HUES48 (cell line): ENCODE measurements at regions not wholly inside any gene's neighbourhood (a gene's known extent, or its start where the extent isn't known, plus 50 kb on each side); places are given as distances from the start of the nearest gene placed in this dataset.
"Not testable (repeated sequence)": the region's sequence is repeated elsewhere in the genome, so short reads cannot be mapped to it uniquely, and the experiment has no call there.

ENCODE experiments used
- H3K27ac ChIP-seq: one replicate; pipeline ENCODE4 v1.7.0; 2013; ENCODE audit warnings: low read depth, low read length, inconsistent platforms
- H3K27me3 ChIP-seq: 2 replicates; pipeline ENCODE4 v1.6.1; 2013; ENCODE audit warnings: mild to moderate bottlenecking, low read length; ENCODE audit not compliant: control insufficient read depth, insufficient read depth
- H3K36me3 ChIP-seq: 2 replicates; pipeline ENCODE4 v1.6.1; 2013; ENCODE audit warnings: low read length; ENCODE audit not compliant: control insufficient read depth, insufficient read depth
- H3K4me1 ChIP-seq: 2 replicates; pipeline ENCODE4 v1.6.1; 2013; ENCODE audit warnings: mild to moderate bottlenecking, low read length; ENCODE audit not compliant: control insufficient read depth, insufficient read depth
- H3K4me3 ChIP-seq: 2 replicates; pipeline ENCODE4 v1.5.1; 2013; ENCODE audit warnings: mild to moderate bottlenecking, low read depth, low read length
- H3K9ac ChIP-seq: 2 replicates; pipeline ENCODE4 v1.6.1; 2013; ENCODE audit warnings: mild to moderate bottlenecking, low read depth, low read length, moderate library complexity
- H3K9me3 ChIP-seq: 2 replicates; pipeline ENCODE4 v1.6.1; 2013; ENCODE audit warnings: low read length; ENCODE audit not compliant: control insufficient read depth, insufficient read depth

GRCh38 chr15:87478687-87479072 is 777.9 kb downstream of the NTRK3 start:
- Histone ChIP-seq H3K9ac (no peak overlapping the region), H3K9me3 (no peaks in the 10 kb centered on the region), H3K27me3 (no peaks in the 10 kb centered on the region), H3K4me3 (no peak overlapping the region), H3K36me3 (no peaks in the 10 kb centered on the region), H3K27ac (no peak overlapping the region), H3K4me1 (peaks cover 11% of the 10 kb centered on the region)

- Histone ChIP-seq H3K9me3 (no peaks in the 10 kb centered on the region), H3K4me1 (peaks cover 11% of the 10 kb centered on the region), H3K36me3 (no peaks in the 10 kb centered on the region), H3K27ac (peak overlapping the region; percentile 4), H3K27me3 (no peaks in the 10 kb centered on the region), H3K9ac (no peak overlapping the region), H3K4me3 (no peak overlapping the region)
Observed at GRCh38 chr15:87477737-87478686, 778.5 kb downstream of the NTRK3 start.

- no peak overlapping the region for H3K4me3 ChIP-seq
Observed at GRCh38 chr15:87477026-87477425, 779.5 kb downstream of the NTRK3 start.

GRCh38 chr15:87470923-87471322 is 785.6 kb downstream of the NTRK3 start:
- H3K4me1 ChIP-seq = no peaks in the 10 kb centered on the region
- no peaks in the 10 kb centered on the region for H3K36me3 ChIP-seq
- H3K4me3 ChIP-seq = no peak overlapping the region
- H3K9ac ChIP-seq = no peak overlapping the region
- H3K27ac ChIP-seq = no peak overlapping the region
- no peaks in the 10 kb centered on the region for H3K9me3 ChIP-seq
- no peaks in the 10 kb centered on the region for H3K27me3 ChIP-seq

More at GRCh38 chr15:87477026-87477425, 779.5 kb downstream of the NTRK3 start:
- H3K27ac ChIP-seq = no peak overlapping the region
- no peaks in the 10 kb centered on the region for H3K36me3 ChIP-seq
- no peak overlapping the region for H3K9ac ChIP-seq
- no peaks in the 10 kb centered on the region for H3K27me3 ChIP-seq
- H3K4me1 ChIP-seq = peaks cover 11% of the 10 kb centered on the region
- no peaks in the 10 kb centered on the region for H3K9me3 ChIP-seq

- not testable (repeated sequence) for H3K27ac ChIP-seq, H3K36me3 ChIP-seq, H3K9ac ChIP-seq, H3K27me3 ChIP-seq, H3K4me1 ChIP-seq, H3K9me3 ChIP-seq
- H3K4me3 ChIP-seq = peak overlapping the region; percentile 31; the same call in 1 of the 2 replicates
Observed at GRCh38 chr15:87463956-87464355, 792.6 kb downstream of the NTRK3 start.

GRCh38 chr15:87461631-87462030 is 794.9 kb downstream of the NTRK3 start:
- Histone ChIP-seq H3K4me1 (no peaks in the 10 kb centered on the region), H3K4me3 (no peak overlapping the region), H3K36me3 (no peaks in the 10 kb centered on the region), H3K9me3 (no peaks in the 10 kb centered on the region), H3K27me3 (no peaks in the 10 kb centered on the region), H3K27ac (no peak overlapping the region), H3K9ac (no peak overlapping the region)

GRCh38 chr15:87454860-87455259 is 801.7 kb downstream of the NTRK3 start:
- Histone ChIP-seq H3K9ac (no peak overlapping the region), H3K4me1 (no peaks in the 10 kb centered on the region), H3K4me3 (no peak overlapping the region), H3K27ac (no peak overlapping the region), H3K27me3 (no peaks in the 10 kb centered on the region), H3K9me3 (no peaks in the 10 kb centered on the region), H3K36me3 (no peaks in the 10 kb centered on the region)

GRCh38 chr15:87450314-87450713 is 806.2 kb downstream of the NTRK3 start:
- Histone ChIP-seq H3K36me3 (no peaks in the 10 kb centered on the region), H3K27ac (no peak overlapping the region), H3K9ac (no peak overlapping the region), H3K9me3 (no peaks in the 10 kb centered on the region), H3K27me3 (no peaks in the 10 kb centered on the region), H3K4me1 (no peaks in the 10 kb centered on the region), H3K4me3 (no peak overlapping the region)

GRCh38 chr15:87439090-87439489 is 817.4 kb downstream of the NTRK3 start:
- H3K36me3 ChIP-seq = no peaks in the 10 kb centered on the region
- H3K4me3 ChIP-seq = no peak overlapping the region
- no peak overlapping the region for H3K9ac ChIP-seq
- no peak overlapping the region for H3K27ac ChIP-seq
- peaks cover 4% of the 10 kb centered on the region; the same call in 1 of the 2 replicates for H3K4me1 ChIP-seq
- H3K27me3 ChIP-seq = no peaks in the 10 kb centered on the region
- H3K9me3 ChIP-seq = no peaks in the 10 kb centered on the region

GRCh38 chr15:87433871-87434270 is 822.7 kb downstream of the NTRK3 start:
- Histone ChIP-seq H3K9me3 (no peaks in the 10 kb centered on the region), H3K36me3 (no peaks in the 10 kb centered on the region), H3K27ac (no peak overlapping the region), H3K27me3 (no peaks in the 10 kb centered on the region), H3K4me3 (no peak overlapping the region), H3K4me1 (peaks cover 9% of the 10 kb centered on the region; the same call in 1 of the 2 replicates), H3K9ac (no peak overlapping the region)

- Histone ChIP-seq H3K27me3 (no peaks in the 10 kb centered on the region), H3K27ac (no peak overlapping the region), H3K36me3 (no peaks in the 10 kb centered on the region), H3K9ac (no peak overlapping the region), H3K9me3 (no peaks in the 10 kb centered on the region), H3K4me1 (peaks cover 9% of the 10 kb centered on the region; the same call in 1 of the 2 replicates), H3K4me3 (no peak overlapping the region)
Observed at GRCh38 chr15:87429754-87430153, 826.8 kb downstream of the NTRK3 start.
